HEK293T (cell line): ENCODE measurements at regions not wholly inside any gene's neighbourhood (a gene's known extent, or its start where the extent isn't known, plus 50 kb on each side); places are given as distances from the start of the nearest gene placed in this dataset.

Source experiments
- CTBP1 ChIP-seq: fragments of 450-650 bp; IDR thresholded peaks from 2 replicates; pipeline ENCODE4 v1.6.1; 2016; ENCODE audit warnings: borderline replicate concordance
- FOXA1 ChIP-seq: fragments of 450-650 bp; IDR thresholded peaks from 2 replicates; pipeline ENCODE4 v1.6.1; 2016; ENCODE audit warnings: mild to moderate bottlenecking
- FOXK2 ChIP-seq: fragments of 450-650 bp; IDR thresholded peaks from 2 replicates; pipeline ENCODE4 v1.6.1; 2016; ENCODE audit warnings: mild to moderate bottlenecking

GRCh38 chr1:94325377-94326302 is 88.3 kb upstream of the ARHGAP29 start:
- TF ChIP-seq FOXK2 (no peak), CTBP1 (no peak), FOXA1 (no peak)
